ENCODE measurements at regions not wholly inside any gene's neighbourhood (a gene's known extent, or its start where the extent isn't known, plus 50 kb on each side); places are given as distances from the start of the nearest gene placed in this dataset.
A peak's percentile ranks its signal among the peaks of the same experiment; 100 is the strongest.
"Not testable (repeated sequence)": the region's sequence is repeated elsewhere in the genome, so short reads cannot be mapped to it uniquely, and the experiment has no call there.

GRCh38 chr12:58747533-58747932 is 172.8 kb downstream of the LRIG3 start:
- no peak for DNase-seq

- no peak for DNase-seq
Observed at GRCh38 chr12:58750484-58750883, 169.8 kb downstream of the LRIG3 start.

GRCh38 chr12:58757422-58757821 is 162.9 kb downstream of the LRIG3 start:
- no peak for DNase-seq

- not testable (repeated sequence) for DNase-seq
Observed at GRCh38 chr12:58759745-58760144, 160.6 kb downstream of the LRIG3 start.

GRCh38 chr12:58761308-58761707 is 159.0 kb downstream of the LRIG3 start:
- DNase-seq = no peak

GRCh38 chr12:58764100-58764953 is 156.0 kb downstream of the LRIG3 start:
- DNase-seq = no peak

GRCh38 chr12:58765076-58765475 is 155.2 kb downstream of the LRIG3 start:
- no peak for DNase-seq

GRCh38 chr12:58765653-58766512 is 154.4 kb downstream of the LRIG3 start:
- no peak for DNase-seq

GRCh38 chr12:58766513-58766870 is 153.8 kb downstream of the LRIG3 start:
- DNase-seq = no peak

- DNase-seq = no peak
Observed at GRCh38 chr12:58767496-58767895, 152.8 kb downstream of the LRIG3 start.

GRCh38 chr12:58773986-58774385 is 146.3 kb downstream of the LRIG3 start:
- no peak for DNase-seq

- no peak for DNase-seq
Observed at GRCh38 chr12:58774731-58775130, 145.6 kb downstream of the LRIG3 start.

GRCh38 chr12:58775396-58775795 is 144.9 kb downstream of the LRIG3 start:
- no peak for DNase-seq

GRCh38 chr12:58776144-58776543 is 144.2 kb downstream of the LRIG3 start:
- DNase-seq = no peak

GRCh38 chr12:58777815-58778214 is 142.5 kb downstream of the LRIG3 start:
- DNase-seq = no peak

GRCh38 chr12:58781609-58782008 is 138.7 kb downstream of the LRIG3 start:
- DNase-seq = no peak

- DNase-seq = no peak
Observed at GRCh38 chr12:58787021-58787760, 133.1 kb downstream of the LRIG3 start.

- no peak for DNase-seq
Observed at GRCh38 chr12:58794859-58795258, 125.4 kb downstream of the LRIG3 start.

- DNase-seq = no peak
Observed at GRCh38 chr12:58795825-58796224, 124.5 kb downstream of the LRIG3 start.

GRCh38 chr12:58801986-58802385 is 118.3 kb downstream of the LRIG3 start:
- no peak for DNase-seq

- peak; percentile 29 for DNase-seq
Observed at GRCh38 chr12:58803908-58804307, 116.4 kb downstream of the LRIG3 start.

GRCh38 chr12:58804749-58805148 is 115.6 kb downstream of the LRIG3 start:
- DNase-seq = no peak
